RWPE1 (cell line): ENCODE measurements at regions not wholly inside any gene's neighbourhood (a gene's known extent, or its start where the extent isn't known, plus 50 kb on each side); places are given as distances from the start of the nearest gene placed in this dataset.
"Not testable (repeated sequence)": the region's sequence is repeated elsewhere in the genome, so short reads cannot be mapped to it uniquely, and the experiment has no call there.

Source experiments
- CTCF ChIA-PET: fragments of 350-600 bp; sonication (Branson Sonifier 250); formaldehyde crosslinking; extraction: SDS; loops from one replicate; lab custom pipeline; 2021; lab: Yijun Ruan, JAX
- POLR2A ChIA-PET: fragments of 400-600 bp; formaldehyde crosslinking; extraction: SDS; loops from one replicate; lab custom pipeline; 2020; ENCODE audit warnings: antibody characterized with exemption; ENCODE audit not compliant: low non-redundant PET; lab: Yijun Ruan, JAX
- DNase-seq: peaks from one replicate; pipeline ENCODE4 v3.0.0; 2012; ENCODE audit warnings: low spot score
- H3K27ac ChIP-seq: fragments of 450-650 bp; 2 replicates; pipeline ENCODE4 v1.5.1; 2017
- TF ChIP-seq, protein P1 (sequence below): fragments of 450-650 bp; conservative IDR thresholded peaks from 2 replicates; pipeline ENCODE4 v1.5.1; 2017; ENCODE audit warnings: low read depth, mild to moderate bottlenecking

DNA sequence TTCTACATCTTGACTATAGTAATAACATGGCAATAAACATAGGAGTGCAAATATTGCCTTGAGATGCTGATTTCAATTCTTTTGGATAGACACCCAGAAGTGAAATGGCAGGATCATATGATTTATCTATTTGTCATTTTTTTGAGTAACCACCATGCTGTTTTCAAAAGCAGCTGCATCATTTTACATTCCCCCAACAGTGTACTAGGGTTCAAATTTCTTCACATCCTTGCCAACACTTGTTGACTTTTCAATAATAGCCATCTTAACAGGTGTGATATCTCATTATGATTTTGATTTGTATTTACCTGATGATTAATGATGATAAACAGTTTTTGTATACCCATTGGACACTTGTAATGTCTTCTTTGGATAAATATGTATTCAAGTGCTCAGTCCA, 90.8 kb downstream of the STRADB start:
- TF ChIP-seq, protein P1, sequence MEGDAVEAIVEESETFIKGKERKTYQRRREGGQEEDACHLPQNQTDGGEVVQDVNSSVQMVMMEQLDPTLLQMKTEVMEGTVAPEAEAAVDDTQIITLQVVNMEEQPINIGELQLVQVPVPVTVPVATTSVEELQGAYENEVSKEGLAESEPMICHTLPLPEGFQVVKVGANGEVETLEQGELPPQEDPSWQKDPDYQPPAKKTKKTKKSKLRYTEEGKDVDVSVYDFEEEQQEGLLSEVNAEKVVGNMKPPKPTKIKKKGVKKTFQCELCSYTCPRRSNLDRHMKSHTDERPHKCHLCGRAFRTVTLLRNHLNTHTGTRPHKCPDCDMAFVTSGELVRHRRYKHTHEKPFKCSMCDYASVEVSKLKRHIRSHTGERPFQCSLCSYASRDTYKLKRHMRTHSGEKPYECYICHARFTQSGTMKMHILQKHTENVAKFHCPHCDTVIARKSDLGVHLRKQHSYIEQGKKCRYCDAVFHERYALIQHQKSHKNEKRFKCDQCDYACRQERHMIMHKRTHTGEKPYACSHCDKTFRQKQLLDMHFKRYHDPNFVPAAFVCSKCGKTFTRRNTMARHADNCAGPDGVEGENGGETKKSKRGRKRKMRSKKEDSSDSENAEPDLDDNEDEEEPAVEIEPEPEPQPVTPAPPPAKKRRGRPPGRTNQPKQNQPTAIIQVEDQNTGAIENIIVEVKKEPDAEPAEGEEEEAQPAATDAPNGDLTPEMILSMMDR, result no peak
- CTCF ChIA-PET, result no interaction called here
- no peak for DNase-seq

DNA sequence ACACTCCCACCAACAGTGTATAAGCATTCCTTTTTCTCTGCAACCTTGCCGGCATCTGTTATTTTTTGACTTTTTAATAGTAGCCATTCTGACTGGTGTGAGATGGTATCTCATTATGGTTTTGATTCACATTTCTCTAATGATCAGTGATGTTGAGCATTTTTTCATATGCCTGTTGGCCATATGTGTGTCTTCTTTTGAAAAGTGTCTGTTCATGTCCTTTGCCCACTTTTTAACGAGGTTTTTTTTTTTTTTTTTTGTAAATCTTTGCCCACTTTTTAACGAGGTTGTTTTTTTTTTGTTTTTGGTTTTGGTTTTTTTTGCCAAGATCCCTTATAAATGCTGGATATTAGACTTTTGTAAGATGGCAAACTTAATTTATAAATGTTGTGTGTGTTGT, 87.7 kb downstream of the STRADB start:
- CTCF ChIA-PET, DNase-seq, H3K27ac ChIP-seq, POLR2A ChIA-PET: not testable (repeated sequence)

More for the DNA sequence above, 90.8 kb downstream of the STRADB start:
- POLR2A ChIA-PET, result no interaction called here
- H3K27ac ChIP-seq, result no peak overlapping the region

DNA sequence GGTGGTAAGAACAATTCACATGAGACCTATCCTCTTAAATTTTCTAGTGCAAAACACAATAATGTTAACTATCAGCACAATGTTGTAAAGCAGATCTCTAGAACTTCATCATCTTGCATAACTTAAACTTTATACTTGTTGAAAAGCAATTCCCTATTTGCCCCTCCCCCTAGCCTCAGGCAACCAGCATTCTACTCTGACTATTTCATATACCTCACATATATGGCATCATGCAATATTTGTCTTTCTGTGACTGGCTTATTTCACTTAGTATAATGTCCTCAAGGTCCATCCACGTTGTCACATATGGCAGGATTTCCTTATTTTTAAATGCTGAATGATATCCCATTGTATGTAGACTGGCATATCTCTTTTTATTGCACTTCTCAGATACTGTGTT, 86.5 kb downstream of the STRADB start:
- no peak overlapping the region for H3K27ac ChIP-seq
- ChIA-PET POLR2A (no interaction called here), CTCF (no interaction called here)
- TF ChIP-seq, protein P1, result no peak
- DNase-seq, result no peak

DNA sequence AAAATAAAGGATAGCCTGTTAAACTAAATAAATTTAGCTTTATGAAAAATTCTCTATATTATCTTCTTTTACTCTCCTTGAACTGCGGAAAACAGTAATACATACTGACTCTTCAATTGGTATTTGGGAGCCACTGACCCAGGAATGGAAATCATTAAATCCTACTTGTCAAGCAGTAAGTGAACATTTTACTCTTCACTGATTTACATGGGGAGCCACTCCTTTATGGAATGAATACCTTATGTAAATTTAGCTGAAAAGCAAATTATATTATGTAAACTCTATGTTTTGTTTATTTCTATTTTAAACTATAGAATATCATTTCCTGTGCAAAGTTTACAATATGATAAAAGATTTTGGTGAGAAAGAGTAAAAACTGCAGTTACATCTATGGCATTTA, 85.2 kb downstream of the STRADB start:
- TF ChIP-seq, protein P1, result no peak
- no peak for DNase-seq
- ChIA-PET CTCF (no interaction called here), POLR2A (no interaction called here)
- no peak overlapping the region for H3K27ac ChIP-seq

DNA sequence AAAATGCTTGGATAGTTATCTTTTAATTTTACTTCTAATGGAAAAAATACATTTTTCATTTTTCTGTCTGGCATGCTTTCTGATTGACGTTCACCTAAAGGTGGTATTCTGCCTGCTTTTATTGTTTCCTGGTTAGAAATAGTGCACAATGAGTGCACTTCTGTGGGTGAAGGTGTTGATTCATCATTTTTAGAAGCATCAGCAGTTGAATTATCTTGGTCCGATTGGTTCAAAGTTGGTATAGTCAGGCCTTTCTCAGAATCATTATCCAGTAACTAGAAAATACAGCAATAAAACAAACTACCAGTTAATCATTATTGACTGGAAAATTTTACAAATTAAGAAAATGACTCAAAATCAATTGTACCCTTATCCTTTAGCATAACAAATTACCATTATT, 84.5 kb downstream of the STRADB start:
- no peak for DNase-seq
- CTCF ChIA-PET, result no interaction called here
- no peak overlapping the region for H3K27ac ChIP-seq
- TF ChIP-seq, protein P1, result no peak
- POLR2A ChIA-PET, result no interaction called here

DNA sequence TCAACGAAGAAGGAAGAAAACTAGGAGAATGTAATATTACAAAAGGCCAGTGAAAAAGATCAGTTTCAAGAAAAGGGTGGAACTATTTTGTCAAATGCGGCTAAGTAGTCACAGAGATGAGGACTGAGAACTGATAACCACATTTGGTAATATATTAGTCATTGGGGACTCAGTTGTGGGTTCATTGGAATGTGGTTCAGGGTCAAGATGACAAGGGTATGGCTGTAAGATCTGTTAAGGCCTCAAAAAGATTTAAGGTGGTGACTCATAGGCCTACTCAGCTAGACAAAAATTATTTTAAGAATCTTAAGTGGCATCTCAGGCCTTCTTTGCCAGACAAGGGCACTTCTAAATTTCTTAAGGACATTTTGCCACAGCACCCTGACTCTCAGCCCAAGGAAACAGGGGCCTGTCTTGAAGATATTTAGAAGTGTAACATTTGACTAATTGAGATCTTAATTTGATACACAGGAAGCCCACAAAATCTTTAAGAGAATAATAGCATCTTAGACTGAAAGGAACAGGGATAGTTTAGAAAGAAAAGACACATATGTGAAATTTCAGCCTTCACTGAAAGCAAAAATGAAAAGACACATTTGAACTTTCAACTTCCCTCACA, 81.3 kb downstream of the STRADB start:
- DNase-seq, result peak; percentile 25

More for the DNA sequence above, 81.3 kb downstream of the STRADB start:
- ChIA-PET CTCF (interaction anchor here (0.6 to 0.8 kb wide), 3 partner anchors 25 to 375 kb away, joined by 3 to 4 read pairs (median 4); no protein-coding TSS in a partner anchor), POLR2A (no interaction called here)
- no peak overlapping the region for H3K27ac ChIP-seq
- TF ChIP-seq, protein P1, result no peak
